PC-9 (cell line): ENCODE measurements at regions not wholly inside any gene's neighbourhood (a gene's known extent, or its start where the extent isn't known, plus 50 kb on each side); places are given as distances from the start of the nearest gene placed in this dataset.

Source experiments
- BruUV-seq: library from RNA; stranded (reverse); fragments of 400-500 nt; replicated peaks from 2 replicates; lab custom pipeline; 2021; lab: Mats Ljungman, UMichigan
- CTCF ChIA-PET: fragments of 300-600 bp; sonication (Branson Sonifier 250); formaldehyde crosslinking; loops from one replicate; lab custom pipeline; 2022; ENCODE audit warnings: antibody characterized with exemption; lab: Charles Lee
- POLR2A ChIA-PET: fragments of 300-600 bp; sonication (Branson Sonifier 250); formaldehyde crosslinking; loops from one replicate; lab custom pipeline; 2022; ENCODE audit warnings: antibody characterized with exemption; ENCODE audit not compliant: unreplicated experiment; lab: Charles Lee
- DNase-seq, 2 experiments: peaks; one replicate each; pipeline versions ENCODE4 v3.0.0 to v3.0.0-alpha.2; 2015 to 2022; ENCODE audit warnings: mixed read lengths in 1 of 2
- H2AFZ ChIP-seq: fragments of 200-600 bp; sonication (generic); 2 replicates; pipeline ENCODE4 v1.8.1; 2017; ENCODE audit warnings: antibody characterized with exemption
- H3F3A ChIP-seq: fragments of 200-600 bp; sonication (generic); 2 replicates; pipeline ENCODE4 v1.8.1; 2017; ENCODE audit warnings: antibody characterized with exemption, mild to moderate bottlenecking, low read depth; ENCODE audit not compliant: insufficient read depth
- H3K27ac ChIP-seq: fragments of 200-600 bp; sonication (generic); 2 replicates; pipeline ENCODE4 v1.6.1; 2016; ENCODE audit warnings: mixed run types
- H3K27me3 ChIP-seq: fragments of 200-600 bp; sonication (generic); 2 replicates; pipeline ENCODE4 v1.6.1; 2016; ENCODE audit warnings: low read depth, mixed run types; ENCODE audit not compliant: insufficient read depth
- H3K36me3 ChIP-seq: fragments of 200-600 bp; sonication (generic); 2 replicates; pipeline ENCODE4 v1.6.1; 2016; ENCODE audit warnings: low read depth, mixed run types
- H3K4me1 ChIP-seq: fragments of 200-600 bp; sonication (generic); replicated peaks from 2 replicates; pipeline ENCODE4 v1.6.1; 2016; ENCODE audit warnings: mixed run types; ENCODE audit not compliant: insufficient read depth
- H3K4me2 ChIP-seq: fragments of 200-600 bp; sonication (generic); 2 replicates; pipeline ENCODE4 v1.6.1; 2017; ENCODE audit warnings: mixed run types
- H3K4me3 ChIP-seq: fragments of 200-600 bp; sonication (generic); 2 replicates; pipeline ENCODE4 v1.6.1; 2016; ENCODE audit warnings: mixed run types
- H3K79me2 ChIP-seq: fragments of 200-600 bp; sonication (generic); 2 replicates; pipeline ENCODE4 v1.6.1; 2017; ENCODE audit warnings: low read depth, mixed run types
- H3K9me2 ChIP-seq: fragments of 200-600 bp; sonication (generic); 2 replicates; pipeline ENCODE4 v1.8.1; 2017; ENCODE audit warnings: mild to moderate bottlenecking; ENCODE audit not compliant: insufficient read depth
- H3K9me3 ChIP-seq: fragments of 200-600 bp; sonication (generic); 2 replicates; pipeline ENCODE4 v1.8.1; 2016; ENCODE audit warnings: low read depth; ENCODE audit not compliant: insufficient read depth
- H4K20me1 ChIP-seq: fragments of 200-600 bp; sonication (generic); 2 replicates; pipeline ENCODE4 v1.8.1; 2017; ENCODE audit not compliant: insufficient read depth
- EZH2 ChIP-seq: fragments of 200-600 bp; sonication (generic); IDR thresholded peaks from 2 replicates; pipeline ENCODE4 v1.8.0; 2017; ENCODE audit warnings: antibody characterized with exemption, low read depth
- intact Hi-C: fragments of 100-400 bp; cut with micrococcal nuclease; formaldehyde crosslinking; loops from one replicate; pipeline ENCODE4 v1.10.0; 2022; ENCODE audit not compliant: unreplicated experiment
- TF ChIP-seq, protein P1 (sequence below): fragments of 200-600 bp; sonication (generic); conservative IDR thresholded peaks from 2 replicates; pipeline ENCODE4 v1.6.1; 2017; ENCODE audit warnings: mixed run types, antibody characterized with exemption, mild to moderate bottlenecking, moderate library complexity

- H3F3A ChIP-seq, result peaks cover 25% of the 10 kb centered on the region
- H3K4me1 ChIP-seq, result peaks cover 24% of the 10 kb centered on the region
- no peaks in the 10 kb centered on the region for H4K20me1 ChIP-seq
- POLR2A ChIA-PET, result no interaction called here
- H3K27me3 ChIP-seq, result no peaks in the 10 kb centered on the region
- H3K79me2 ChIP-seq, result no peaks in the 10 kb centered on the region
- CTCF ChIA-PET, result no interaction called here
- BruUV-seq, result no TSS peak
- H3K9me2 ChIP-seq, result no peaks in the 10 kb centered on the region
- no peak overlapping the region for H3K4me3 ChIP-seq
- no peak for TF ChIP-seq EZH2
- TF ChIP-seq, protein P1, sequence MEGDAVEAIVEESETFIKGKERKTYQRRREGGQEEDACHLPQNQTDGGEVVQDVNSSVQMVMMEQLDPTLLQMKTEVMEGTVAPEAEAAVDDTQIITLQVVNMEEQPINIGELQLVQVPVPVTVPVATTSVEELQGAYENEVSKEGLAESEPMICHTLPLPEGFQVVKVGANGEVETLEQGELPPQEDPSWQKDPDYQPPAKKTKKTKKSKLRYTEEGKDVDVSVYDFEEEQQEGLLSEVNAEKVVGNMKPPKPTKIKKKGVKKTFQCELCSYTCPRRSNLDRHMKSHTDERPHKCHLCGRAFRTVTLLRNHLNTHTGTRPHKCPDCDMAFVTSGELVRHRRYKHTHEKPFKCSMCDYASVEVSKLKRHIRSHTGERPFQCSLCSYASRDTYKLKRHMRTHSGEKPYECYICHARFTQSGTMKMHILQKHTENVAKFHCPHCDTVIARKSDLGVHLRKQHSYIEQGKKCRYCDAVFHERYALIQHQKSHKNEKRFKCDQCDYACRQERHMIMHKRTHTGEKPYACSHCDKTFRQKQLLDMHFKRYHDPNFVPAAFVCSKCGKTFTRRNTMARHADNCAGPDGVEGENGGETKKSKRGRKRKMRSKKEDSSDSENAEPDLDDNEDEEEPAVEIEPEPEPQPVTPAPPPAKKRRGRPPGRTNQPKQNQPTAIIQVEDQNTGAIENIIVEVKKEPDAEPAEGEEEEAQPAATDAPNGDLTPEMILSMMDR, result no peak
- no peak for DNase-seq
- no peaks in the 10 kb centered on the region; the same call in 1 of the 2 replicates for H3K9me3 ChIP-seq
- H3K36me3 ChIP-seq, result no peaks in the 10 kb centered on the region
- no peak overlapping the region for H3K4me2 ChIP-seq
- intact Hi-C loops, result no loop called here
- no peak overlapping the region for H2AFZ ChIP-seq
- no peak overlapping the region for H3K27ac ChIP-seq
These were observed 273.2 kb downstream of the SMARCA2 start for GRCh38 chr9:2288309-2288708.

- Histone ChIP-seq H3K9me2 (no peaks in the 10 kb centered on the region), H3K36me3 (no peaks in the 10 kb centered on the region), H3K27ac (no peak overlapping the region), H3K79me2 (no peaks in the 10 kb centered on the region), H2AFZ (no peak overlapping the region), H4K20me1 (no peaks in the 10 kb centered on the region), H3K4me3 (no peak overlapping the region), H3K4me2 (no peak overlapping the region), H3K27me3 (no peaks in the 10 kb centered on the region), H3K9me3 (no peaks in the 10 kb centered on the region; the same call in 1 of the 2 replicates), H3K4me1 (peaks cover 27% of the 10 kb centered on the region), H3F3A (peaks cover 27% of the 10 kb centered on the region)
- BruUV-seq, result no TSS peak
- DNase-seq, result no peak
- ChIA-PET CTCF (no interaction called here), POLR2A (no interaction called here)
- intact Hi-C loops, result no loop called here
- TF ChIP-seq, protein P1, result no peak
- TF ChIP-seq EZH2, result no peak
These were observed 274.1 kb downstream of the SMARCA2 start for GRCh38 chr9:2289263-2289662.

GRCh38 chr9:2290382-2290781 is 275.2 kb downstream of the SMARCA2 start:
- BruUV-seq, result no TSS peak
- no peaks in the 10 kb centered on the region for H3K9me2 ChIP-seq
- H3K9me3 ChIP-seq, result no peaks in the 10 kb centered on the region; the same call in 1 of the 2 replicates
- no peak for TF ChIP-seq EZH2
- TF ChIP-seq, protein P1, result no peak
- no peaks in the 10 kb centered on the region for H3K27me3 ChIP-seq
- no peaks in the 10 kb centered on the region for H3K79me2 ChIP-seq
- no peak overlapping the region for H3K27ac ChIP-seq
- H3K4me2 ChIP-seq, result no peak overlapping the region
- peaks cover 27% of the 10 kb centered on the region for H3K4me1 ChIP-seq
- H3K4me3 ChIP-seq, result no peak overlapping the region
- POLR2A ChIA-PET, result no interaction called here
- no peak for DNase-seq
- peaks cover 27% of the 10 kb centered on the region for H3F3A ChIP-seq
- H3K36me3 ChIP-seq, result no peaks in the 10 kb centered on the region
- intact Hi-C loops, result loop anchor here (5.0 kb wide), 1 partner anchor 177 kb away; no protein-coding TSS in a partner anchor
- no peaks in the 10 kb centered on the region for H4K20me1 ChIP-seq
- no peak overlapping the region for H2AFZ ChIP-seq
- CTCF ChIA-PET, result no interaction called here
